GM23248 (cell line): ENCODE measurements at regions not wholly inside any gene's neighbourhood (a gene's known extent, or its start where the extent isn't known, plus 50 kb on each side); places are given as distances from the start of the nearest gene placed in this dataset.

ENCODE experiments used
- DNase-seq: peaks from one replicate; pipeline ENCODE4 v3.0.0-alpha.2; 2015
- H2AFZ ChIP-seq: fragments of 200-600 bp; sonication (generic); 2 replicates; pipeline ENCODE4 v1.6.1; 2016; ENCODE audit warnings: antibody characterized with exemption
- H3F3A ChIP-seq: fragments of 200-600 bp; sonication (generic); 2 replicates; pipeline ENCODE4 v1.6.1; 2016; ENCODE audit warnings: mild to moderate bottlenecking, antibody characterized with exemption, mixed run types; ENCODE audit not compliant: insufficient read depth
- H3K27ac ChIP-seq: fragments of 200-600 bp; sonication (generic); 2 replicates; pipeline ENCODE4 v1.5.1; 2016; ENCODE audit warnings: mild to moderate bottlenecking
- H3K27me3 ChIP-seq: fragments of 200-600 bp; sonication (generic); replicated peaks from 2 replicates; pipeline ENCODE4 v1.6.1; 2016; ENCODE audit warnings: mild to moderate bottlenecking; ENCODE audit not compliant: insufficient read depth
- H3K36me3 ChIP-seq: fragments of 200-600 bp; sonication (generic); 2 replicates; pipeline ENCODE4 v1.6.1; 2016; ENCODE audit warnings: low read depth, mild to moderate bottlenecking
- H3K4me1 ChIP-seq: fragments of 200-600 bp; sonication (generic); 2 replicates; pipeline ENCODE4 v1.6.1; 2016; ENCODE audit warnings: mild to moderate bottlenecking; ENCODE audit not compliant: insufficient read depth
- H3K4me2 ChIP-seq: fragments of 200-600 bp; sonication (generic); one replicate; pipeline ENCODE4 v1.6.1; 2016; ENCODE audit warnings: mild to moderate bottlenecking; ENCODE audit not compliant: unreplicated experiment
- H3K4me3 ChIP-seq: fragments of 200-600 bp; sonication (generic); 2 replicates; pipeline ENCODE4 v1.5.1; 2016; ENCODE audit warnings: mild to moderate bottlenecking
- H3K79me2 ChIP-seq: fragments of 200-600 bp; sonication (generic); 2 replicates; pipeline ENCODE4 v1.6.1; 2016; ENCODE audit warnings: mild to moderate bottlenecking; ENCODE audit not compliant: insufficient read depth
- H3K9ac ChIP-seq: fragments of 200-600 bp; sonication (generic); 2 replicates; pipeline ENCODE4 v1.6.1; 2016; ENCODE audit warnings: mild to moderate bottlenecking
- H3K9me2 ChIP-seq: fragments of 200-600 bp; sonication (generic); 2 replicates; pipeline ENCODE4 v1.6.1; 2016; ENCODE audit warnings: mixed run types, mild to moderate bottlenecking, moderate library complexity; ENCODE audit not compliant: insufficient read depth
- H3K9me3 ChIP-seq: fragments of 200-600 bp; sonication (generic); one replicate; pipeline ENCODE4 v1.6.1; 2017; ENCODE audit warnings: low read depth
- H4K20me1 ChIP-seq: fragments of 200-600 bp; sonication (generic); 2 replicates; pipeline ENCODE4 v1.6.0; 2016; ENCODE audit not compliant: insufficient read depth
- EZH2 ChIP-seq: fragments of 200-600 bp; sonication (generic); IDR thresholded peaks from 2 replicates; pipeline ENCODE4 v1.6.1; 2018; ENCODE audit warnings: antibody characterized with exemption, mild to moderate bottlenecking; ENCODE audit not compliant: insufficient read depth, poor library complexity, severe bottlenecking
- EZH2phosphoT487 ChIP-seq: fragments of 200-600 bp; sonication (generic); IDR thresholded peaks from 2 replicates; pipeline ENCODE4 v1.6.1; 2018; ENCODE audit warnings: antibody characterized with exemption, moderate library complexity, mild to moderate bottlenecking, low read depth; ENCODE audit not compliant: insufficient read depth
- WGBS, 2 experiments: methylation state at CpG; one replicate each; pipeline ENCODE4 v1.1.6; 2015 to 2017; ENCODE audit warnings: low lambda C conversion rate in 2 of 2, low coverage in 1 of 2; ENCODE audit errors: missing lambda C conversion rate in 2 of 2; 5-methylcytosine and 5-hydroxymethylcytosine counted together
- in situ Hi-C: fragments of 300-500 bp; cut with MboI; formaldehyde crosslinking; loops from 2 replicates; pipeline ENCODE4 v1.15.0; 2020

DNA sequence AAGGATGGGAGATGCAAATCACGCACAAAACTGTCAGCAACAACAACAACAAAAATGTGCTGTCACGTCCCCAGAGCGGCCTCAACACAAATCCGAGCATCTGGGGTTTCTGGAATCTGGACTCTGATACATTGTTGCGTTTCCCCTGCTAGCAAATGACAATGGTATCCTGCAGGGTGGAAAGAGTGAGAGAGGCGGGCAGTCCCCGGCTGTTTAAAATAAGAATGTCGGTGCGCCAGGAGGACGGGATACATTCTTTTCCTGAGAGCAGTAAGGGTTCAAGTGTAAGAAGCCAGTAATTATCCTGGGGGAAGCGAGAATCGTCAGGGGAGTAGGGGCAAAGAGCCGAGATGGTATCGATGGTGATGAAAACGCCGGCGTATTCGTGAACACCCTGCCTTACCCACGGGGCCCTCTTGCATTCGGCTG, 310.2 kb downstream of the ASMT start:
- H3K4me2 ChIP-seq = no peak overlapping the region

DNA sequence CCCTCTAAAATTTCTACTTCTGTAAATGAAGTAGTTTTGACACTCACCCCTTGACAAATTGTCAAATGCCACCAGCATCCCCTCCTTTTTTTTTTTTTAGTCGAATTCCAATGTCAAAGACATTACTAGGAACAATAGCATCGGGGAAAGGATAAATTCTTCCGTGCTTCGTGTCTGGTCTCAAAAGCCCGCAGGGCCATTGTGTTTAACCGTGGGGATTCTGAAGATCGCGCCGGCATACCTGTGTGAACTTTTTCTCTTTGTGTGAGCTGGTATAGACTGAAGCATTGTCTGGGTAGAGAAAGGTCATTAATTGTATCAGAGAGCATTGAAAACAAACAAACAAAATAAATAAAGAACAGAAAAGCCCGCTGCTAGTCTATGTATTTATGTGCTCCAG, 313.9 kb downstream of the ASMT start:
- H3K4me3 ChIP-seq = no peak overlapping the region
- WGBS, 2 experiments = 72 to 78% methylated on average over 10 of the region's 10 CpGs
- H3K4me2 ChIP-seq = no peak overlapping the region
- no peaks in the 10 kb centered on the region for H3K36me3 ChIP-seq
- H3K27ac ChIP-seq = no peak overlapping the region
- no peak for DNase-seq
- in situ Hi-C loops = no loop called here
- no peaks in the 10 kb centered on the region for H3K4me1 ChIP-seq
- no peaks in the 10 kb centered on the region for H4K20me1 ChIP-seq
- no peak overlapping the region for H2AFZ ChIP-seq
- no peaks in the 10 kb centered on the region for H3K9me3 ChIP-seq
- H3K79me2 ChIP-seq = no peaks in the 10 kb centered on the region
- no peaks in the 10 kb centered on the region for H3K27me3 ChIP-seq
- no peak overlapping the region for H3K9ac ChIP-seq
- no peaks in the 10 kb centered on the region for H3K9me2 ChIP-seq
- H3F3A ChIP-seq = no peaks in the 10 kb centered on the region
- TF ChIP-seq EZH2phosphoT487 (no peak), EZH2 (no peak)

More for the DNA sequence above, 310.2 kb downstream of the ASMT start:
- Histone ChIP-seq H3K27me3 (no peaks in the 10 kb centered on the region), H3K79me2 (no peaks in the 10 kb centered on the region), H3K9me3 (no peaks in the 10 kb centered on the region), H3K4me1 (no peaks in the 10 kb centered on the region), H3K9me2 (no peaks in the 10 kb centered on the region), H3F3A (no peaks in the 10 kb centered on the region), H2AFZ (no peak overlapping the region), H4K20me1 (no peaks in the 10 kb centered on the region), H3K9ac (no peak overlapping the region), H3K27ac (no peak overlapping the region), H3K36me3 (no peaks in the 10 kb centered on the region), H3K4me3 (no peak overlapping the region)
- no peak for TF ChIP-seq EZH2
- TF ChIP-seq EZH2phosphoT487 = no peak
- in situ Hi-C loops = no loop called here
- 5% methylated on average over 20 of the region's 20 CpGs for WGBS, 2 experiments
- DNase-seq = no peak

DNA sequence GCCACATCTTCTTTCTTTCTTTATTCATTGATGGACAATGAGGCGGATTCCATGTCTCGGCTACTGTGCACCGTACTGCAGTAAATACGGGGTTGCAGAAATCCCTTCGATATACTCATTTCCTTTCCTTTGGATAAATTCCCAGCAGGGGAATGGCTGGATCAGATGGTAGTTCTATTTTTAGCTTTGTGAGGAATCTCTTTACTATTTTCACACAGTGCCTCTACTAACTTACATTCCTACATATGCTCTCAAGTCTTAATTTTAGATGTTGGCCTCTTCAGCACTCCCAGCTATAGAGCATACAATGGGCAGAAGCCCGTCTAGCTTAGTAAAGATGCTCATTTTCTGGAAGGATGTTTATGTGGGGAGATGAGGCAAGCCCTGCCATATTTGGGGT, 317.4 kb downstream of the ASMT start:
- H3K9ac ChIP-seq = no peak overlapping the region
- no peak overlapping the region for H3K4me3 ChIP-seq
- TF ChIP-seq EZH2phosphoT487 = no peak
- H3K4me2 ChIP-seq = no peak overlapping the region
- H3K79me2 ChIP-seq = no peaks in the 10 kb centered on the region
- no peaks in the 10 kb centered on the region for H3K4me1 ChIP-seq
- H2AFZ ChIP-seq = no peak overlapping the region
- no peaks in the 10 kb centered on the region for H3K9me3 ChIP-seq
- no peaks in the 10 kb centered on the region for H4K20me1 ChIP-seq
- peak; percentile 26 for DNase-seq
- H3K27ac ChIP-seq = no peak overlapping the region
- in situ Hi-C loops = no loop called here
- no peaks in the 10 kb centered on the region for H3K36me3 ChIP-seq
- no peaks in the 10 kb centered on the region for H3F3A ChIP-seq
- no peaks in the 10 kb centered on the region for H3K9me2 ChIP-seq
- WGBS, 2 experiments = 11 to 26% methylated on average over 6 of the region's 6 CpGs
- H3K27me3 ChIP-seq = no peaks in the 10 kb centered on the region

DNA sequence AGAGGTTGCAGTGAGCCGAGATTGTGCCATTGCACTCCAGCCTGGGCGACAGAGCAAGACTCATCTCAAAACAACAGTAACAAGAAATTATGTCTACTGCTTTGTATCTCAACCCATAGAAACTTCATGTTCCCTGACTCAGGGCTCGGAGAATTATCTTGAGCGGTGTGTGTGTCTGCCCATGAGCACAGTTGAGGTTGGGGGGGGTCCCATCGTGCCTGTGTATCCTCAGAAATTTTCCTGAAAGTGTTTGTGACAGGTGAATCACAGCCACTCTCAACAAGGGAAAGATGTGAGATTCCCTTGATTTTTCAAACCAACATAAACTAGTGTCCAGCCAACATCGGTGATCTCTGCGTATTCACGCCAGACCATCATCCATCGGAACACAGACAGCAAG, 319.1 kb downstream of the ASMT start:
- no peak overlapping the region for H3K9ac ChIP-seq
- H3K27ac ChIP-seq = no peak overlapping the region

DNA sequence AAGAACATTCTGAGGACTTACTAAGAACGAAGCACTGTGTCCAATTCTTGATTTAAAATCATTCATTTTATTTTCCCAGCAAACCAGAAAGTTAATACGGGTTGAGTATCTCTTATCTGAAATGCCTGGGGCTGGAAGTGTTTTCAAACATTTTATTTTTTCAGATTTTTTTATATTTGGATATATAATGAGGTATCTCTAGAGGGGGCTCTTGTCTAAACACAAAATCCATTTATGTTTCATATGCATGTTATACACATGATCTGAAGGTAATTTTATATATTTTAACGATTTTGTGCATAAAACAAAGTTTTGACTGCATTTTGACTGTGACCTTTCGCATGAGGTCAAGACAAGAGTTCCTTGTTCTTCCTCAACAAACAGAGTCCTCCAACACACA, 320.9 kb downstream of the ASMT start:
- Histone ChIP-seq H3K27me3 (no peaks in the 10 kb centered on the region), H4K20me1 (no peaks in the 10 kb centered on the region), H3F3A (no peaks in the 10 kb centered on the region), H3K9ac (no peak overlapping the region), H3K4me3 (no peak overlapping the region), H3K9me3 (no peaks in the 10 kb centered on the region), H3K79me2 (no peaks in the 10 kb centered on the region), H2AFZ (no peak overlapping the region), H3K36me3 (no peaks in the 10 kb centered on the region), H3K27ac (no peak overlapping the region), H3K9me2 (no peaks in the 10 kb centered on the region), H3K4me1 (no peaks in the 10 kb centered on the region), H3K4me2 (no peak overlapping the region)
- no peak for TF ChIP-seq EZH2
- TF ChIP-seq EZH2phosphoT487 = no peak
- 31 to 41% methylated on average over 4 of the region's 4 CpGs for WGBS, 2 experiments
- no peak for DNase-seq
- in situ Hi-C loops = no loop called here

More for the DNA sequence above, 319.1 kb downstream of the ASMT start:
- WGBS, 2 experiments = 44 to 47% methylated on average over 9 of the region's 9 CpGs
- H4K20me1 ChIP-seq = no peaks in the 10 kb centered on the region
- no peaks in the 10 kb centered on the region for H3K9me2 ChIP-seq
- H3K4me2 ChIP-seq = no peak overlapping the region
- H3K27me3 ChIP-seq = no peaks in the 10 kb centered on the region
- no peak overlapping the region for H3K4me3 ChIP-seq
- no peaks in the 10 kb centered on the region for H3K4me1 ChIP-seq
- no peaks in the 10 kb centered on the region for H3K79me2 ChIP-seq
- no peak for TF ChIP-seq EZH2
- no peaks in the 10 kb centered on the region for H3K36me3 ChIP-seq
- no peaks in the 10 kb centered on the region for H3F3A ChIP-seq
- in situ Hi-C loops = no loop called here
- no peaks in the 10 kb centered on the region for H3K9me3 ChIP-seq
- H2AFZ ChIP-seq = no peak overlapping the region
- DNase-seq = no peak
